SH-SY5Y (cell line): ENCODE measurements at regions not wholly inside any gene's neighbourhood (a gene's known extent, or its start where the extent isn't known, plus 50 kb on each side); places are given as distances from the start of the nearest gene placed in this dataset.

Experiments used
- GATA2 ChIP-seq: IDR thresholded peaks from 2 replicates; pipeline ENCODE4 v1.6.1; 2011; ENCODE audit warnings: mild to moderate bottlenecking, low read depth, low read length
- GATA3 ChIP-seq: IDR thresholded peaks from 2 replicates; pipeline ENCODE4 v1.6.1; 2011; ENCODE audit warnings: low read depth, mild to moderate bottlenecking, low read length, moderate library complexity

DNA sequence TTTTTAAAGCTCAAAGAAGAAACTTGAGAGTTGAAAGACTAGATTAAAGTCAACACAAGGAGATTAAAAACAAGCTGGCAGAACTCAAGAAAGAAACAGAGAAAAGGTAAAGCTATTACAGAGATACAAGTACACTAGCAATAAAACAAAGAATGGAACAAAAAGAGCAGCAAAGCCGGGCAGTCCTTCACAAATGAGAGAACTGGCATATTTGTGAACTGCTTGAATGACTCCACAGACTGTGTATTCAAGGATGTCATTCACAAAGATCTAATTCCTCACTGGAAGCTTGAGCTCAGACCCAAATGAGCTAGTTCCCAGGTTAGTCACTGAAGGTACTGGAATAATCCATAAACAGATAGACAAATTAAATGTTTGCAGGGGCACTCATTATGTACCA is 318.0 kb downstream of the MYCN start:
- TF ChIP-seq GATA2 (no peak), GATA3 (no peak)
